Frontal cortex (tissue), 3 donors: ENCODE measurements at regions not wholly inside any gene's neighbourhood (a gene's known extent, or its start where the extent isn't known, plus 50 kb on each side); places are given as distances from the start of the nearest gene placed in this dataset.
"Not testable (repeated sequence)": the region's sequence is repeated elsewhere in the genome, so short reads cannot be mapped to it uniquely, and the experiment has no call there.

ENCODE experiments used
- DNase-seq, 2 donors: peaks; one replicate each; pipeline ENCODE4 v3.0.0; 2012; ENCODE audit warnings: low spot score in 2 of 2
- FAIRE-seq: peaks from 2 replicates; lab custom pipeline; 2012; peaks lifted over from hg19 to GRCh38; lab: Jason Lieb, UNC
- donor health status: control.
- donor health status: control.
- donor health status: control.

DNA sequence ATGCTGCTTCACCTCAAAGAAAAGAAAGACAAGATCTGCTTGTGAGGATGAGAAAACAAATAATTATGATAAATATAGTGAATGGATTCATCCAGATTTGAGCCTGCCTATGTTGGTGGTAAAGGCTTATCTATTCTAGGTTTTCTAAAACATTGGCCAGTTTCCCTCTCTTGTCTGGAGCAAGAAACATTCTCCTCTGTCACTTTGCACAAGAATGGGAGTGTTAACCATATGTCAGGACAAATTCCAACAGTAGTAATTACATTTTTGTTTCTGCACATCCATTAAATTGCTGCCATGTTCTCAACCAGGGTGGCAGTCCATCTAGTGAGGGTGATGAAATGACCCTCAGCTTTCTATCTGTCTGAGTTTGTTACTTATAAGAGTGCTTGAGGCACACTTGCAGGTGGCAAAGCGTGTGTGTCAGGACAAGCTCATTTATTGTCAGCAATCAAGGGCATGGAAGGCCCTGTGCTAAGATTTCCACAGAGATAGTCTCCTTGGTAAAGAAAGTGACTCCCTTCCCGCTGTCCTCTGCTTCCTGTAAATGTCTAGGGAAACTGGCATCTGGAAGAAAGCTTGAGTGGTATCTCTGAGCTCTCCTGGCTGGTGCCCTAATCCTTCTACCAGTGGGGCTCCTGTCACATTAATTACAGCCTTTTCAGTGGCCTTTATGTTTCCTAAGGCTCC lies 502.1 kb upstream of the FLRT2 start:
- FAIRE-seq (no peak), DNase-seq (no peak)

DNA sequence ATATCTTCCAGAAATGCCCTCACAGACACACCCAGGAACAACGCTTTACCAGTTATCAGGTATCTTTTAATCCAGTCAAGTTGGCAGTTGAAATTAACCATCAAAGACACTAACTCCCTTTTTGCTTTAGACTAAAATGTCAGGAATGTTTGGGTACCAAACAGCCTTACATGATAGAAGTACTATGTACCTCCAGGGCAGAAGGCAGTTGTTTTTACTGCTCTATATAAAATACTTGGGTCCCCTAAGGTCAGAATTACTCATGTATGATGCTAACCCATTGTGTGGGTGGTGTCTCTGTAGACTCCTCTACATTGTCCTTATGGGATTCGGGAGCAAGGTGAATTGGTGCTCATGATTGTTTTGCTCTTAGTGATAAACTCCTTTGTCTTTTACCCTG lies 492.5 kb upstream of the FLRT2 start:
- DNase-seq, result no peak
- FAIRE-seq, result no peak

DNA sequence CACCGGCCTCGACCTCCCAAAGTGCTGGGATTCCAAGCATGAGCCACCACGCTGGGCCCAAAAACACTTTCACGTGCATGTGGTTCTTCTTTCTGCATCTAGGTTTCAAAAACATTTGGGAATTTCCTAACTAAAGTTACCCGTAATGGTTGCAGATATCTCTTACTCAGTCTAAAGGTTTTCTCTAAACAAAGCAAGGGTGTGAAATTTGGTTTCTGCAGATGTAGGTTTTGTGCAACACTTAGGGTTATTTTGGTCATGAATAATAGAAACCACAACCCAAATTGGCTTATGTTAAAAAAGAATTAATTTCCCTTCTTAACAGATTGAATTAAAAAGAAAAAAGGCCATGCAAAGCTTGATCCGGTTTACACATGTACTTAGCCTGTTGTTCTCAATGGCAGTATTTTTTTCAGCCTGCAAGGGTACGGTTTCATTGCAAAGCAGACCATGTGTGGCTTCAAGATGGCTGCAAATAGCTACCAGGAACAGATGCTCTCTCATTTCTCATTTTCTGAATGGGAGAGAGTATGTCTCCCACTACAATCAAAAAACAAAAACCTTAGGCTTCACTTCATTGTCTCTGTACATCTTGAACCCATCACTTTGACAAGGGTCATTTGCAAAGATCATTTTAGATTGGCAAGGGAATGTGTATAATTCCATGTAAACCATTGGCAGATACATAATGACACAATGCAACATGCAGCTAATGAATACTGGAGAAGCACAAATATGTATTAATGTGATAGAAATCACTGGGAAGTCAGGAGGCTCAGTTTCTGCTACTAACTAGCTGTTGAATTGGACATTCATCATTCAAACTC lies 491.2 kb upstream of the FLRT2 start:
- no peak for DNase-seq
- FAIRE-seq, result no peak

DNA sequence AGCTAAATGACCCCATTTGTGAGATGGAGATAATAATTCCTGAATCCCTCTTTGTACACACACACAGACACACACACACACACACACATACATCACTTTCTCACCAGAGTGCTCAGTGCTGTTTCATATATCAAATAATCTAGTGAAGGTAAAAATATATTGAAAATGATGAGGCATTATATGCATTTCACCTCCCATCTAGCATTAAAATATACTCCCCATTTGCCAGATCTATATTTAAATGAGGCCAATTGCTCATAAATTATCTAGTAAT lies 490.7 kb upstream of the FLRT2 start:
- DNase-seq, result no peak
- no peak for FAIRE-seq

DNA sequence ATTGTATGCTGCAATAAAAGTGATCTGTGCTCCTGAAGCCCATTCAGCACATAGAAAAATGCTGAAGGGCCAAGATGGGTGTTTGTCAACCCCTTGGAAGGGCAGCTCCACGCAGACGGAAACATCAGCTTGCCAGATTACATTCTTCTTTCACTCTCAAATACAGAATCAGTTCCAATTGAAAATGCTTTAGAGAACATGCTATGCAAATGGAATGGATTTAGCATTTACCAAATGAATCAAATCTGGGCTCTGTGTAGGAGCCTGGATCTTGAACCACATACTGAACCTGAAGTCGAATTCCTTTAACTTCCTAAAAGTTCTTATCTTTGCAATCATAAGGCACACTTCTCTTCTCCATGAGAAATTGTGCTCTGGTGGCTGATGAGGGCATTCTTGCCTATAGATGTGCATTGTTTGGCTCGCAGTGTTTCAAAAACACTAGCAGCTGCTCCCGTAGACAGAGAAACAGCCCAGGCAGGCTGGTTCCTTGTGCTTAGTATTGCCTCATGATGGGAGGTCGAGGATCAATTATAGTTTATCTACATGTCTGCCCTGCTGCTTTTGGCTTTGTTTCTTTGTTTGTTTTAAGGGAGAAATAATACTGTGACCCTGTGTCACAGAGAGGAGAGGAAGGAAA lies 489.8 kb upstream of the FLRT2 start:
- DNase-seq (no peak), FAIRE-seq (no peak)

DNA sequence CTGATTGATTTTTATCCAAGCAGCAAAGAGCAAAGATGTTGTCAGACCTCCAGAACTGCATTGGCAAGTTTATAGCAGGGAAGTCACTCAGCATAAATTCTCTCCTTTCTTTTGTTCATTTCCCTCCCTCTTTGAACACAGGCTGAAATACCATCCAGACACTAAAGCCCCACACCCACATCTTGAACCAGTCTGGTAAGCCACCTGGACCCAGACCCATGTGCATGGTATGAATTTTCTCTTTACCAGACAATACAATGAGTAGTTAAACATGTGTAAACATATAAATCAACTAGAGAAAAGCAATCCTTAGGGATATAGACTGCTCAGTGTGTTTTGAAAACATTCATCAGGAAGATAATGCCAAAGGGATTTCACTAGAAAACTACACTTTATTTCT lies 488.3 kb upstream of the FLRT2 start:
- FAIRE-seq, result no peak

DNA sequence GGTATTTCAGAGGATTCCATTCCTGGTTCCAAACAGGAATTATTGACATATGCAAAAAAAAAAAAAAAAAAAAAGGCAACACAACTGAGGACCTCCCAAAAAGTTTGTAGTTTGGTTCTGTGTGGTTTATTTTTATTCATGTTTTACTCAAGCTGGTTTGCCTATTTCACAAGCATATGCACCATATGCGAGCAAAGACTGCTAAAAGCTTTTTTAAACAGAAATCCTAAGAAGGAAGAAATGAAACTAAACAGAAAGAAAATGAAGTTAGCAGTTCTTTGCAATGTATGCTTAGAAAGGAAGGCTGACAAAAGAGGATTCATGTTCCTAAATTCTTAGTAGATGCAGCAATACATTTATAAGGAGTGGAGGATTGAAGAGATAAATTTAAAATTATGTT lies 487.6 kb upstream of the FLRT2 start:
- FAIRE-seq, result no peak
- no peak for DNase-seq

More for the DNA sequence above, 488.3 kb upstream of the FLRT2 start:
- no peak for DNase-seq

DNA sequence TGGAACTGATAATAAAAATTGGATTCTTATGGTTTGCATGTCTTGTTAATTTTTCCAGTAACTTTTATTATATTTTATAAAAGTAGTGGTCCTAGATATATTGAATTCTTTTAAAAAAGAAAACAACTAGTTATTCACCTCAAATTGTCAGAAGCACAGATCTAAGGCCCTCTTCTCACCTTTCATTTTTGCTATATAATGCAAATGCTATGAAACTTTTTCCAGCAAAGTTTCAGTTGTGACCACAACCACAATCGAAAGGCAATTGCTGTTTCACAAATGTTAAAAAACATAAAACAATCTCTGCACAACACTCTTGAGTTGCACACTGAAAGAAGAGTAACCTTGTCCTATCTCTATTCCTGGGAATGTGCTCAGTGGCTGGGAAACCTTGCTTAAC lies 479.8 kb upstream of the FLRT2 start:
- FAIRE-seq, result no peak
- DNase-seq, result no peak

DNA sequence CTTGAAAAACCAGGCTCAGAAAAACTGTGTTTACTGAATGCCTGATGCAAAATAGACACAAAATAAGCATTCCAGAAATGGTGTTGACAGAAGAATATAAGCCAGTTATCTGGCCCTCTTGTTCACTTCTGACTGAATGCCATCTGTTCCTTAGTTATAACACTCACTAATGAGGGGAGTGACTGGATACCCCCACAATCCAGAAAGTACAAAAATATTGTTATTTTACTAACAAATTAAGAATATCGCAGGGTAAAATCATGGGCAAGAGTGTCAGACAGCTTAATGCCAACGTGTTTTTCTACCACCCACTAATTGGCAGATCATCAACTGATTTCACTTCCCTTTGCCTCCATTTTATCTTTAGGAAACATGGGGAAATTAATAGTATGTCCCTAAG lies 477.3 kb upstream of the FLRT2 start:
- FAIRE-seq (no peak), DNase-seq (no peak)

DNA sequence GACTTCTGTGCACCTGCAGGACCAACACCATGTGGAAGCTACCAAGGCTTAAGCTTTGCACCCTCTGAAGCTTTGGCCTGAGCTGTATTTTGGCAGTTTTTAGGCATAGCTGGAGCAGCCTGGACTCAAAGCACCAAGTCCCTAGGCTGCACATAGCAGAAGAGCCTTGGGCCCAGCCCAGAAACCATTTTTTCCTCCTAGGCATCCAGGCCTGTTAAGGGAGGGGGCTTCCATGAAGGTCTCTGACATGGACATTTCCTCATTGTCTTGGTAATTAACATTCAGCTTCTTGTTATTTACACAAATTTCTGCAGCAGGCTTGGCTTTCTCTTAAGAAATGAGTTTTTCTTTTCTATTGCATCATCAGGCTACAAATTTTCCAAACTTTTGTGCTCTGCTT lies 475.8 kb upstream of the FLRT2 start:
- FAIRE-seq, result no peak
- DNase-seq, result no peak

DNA sequence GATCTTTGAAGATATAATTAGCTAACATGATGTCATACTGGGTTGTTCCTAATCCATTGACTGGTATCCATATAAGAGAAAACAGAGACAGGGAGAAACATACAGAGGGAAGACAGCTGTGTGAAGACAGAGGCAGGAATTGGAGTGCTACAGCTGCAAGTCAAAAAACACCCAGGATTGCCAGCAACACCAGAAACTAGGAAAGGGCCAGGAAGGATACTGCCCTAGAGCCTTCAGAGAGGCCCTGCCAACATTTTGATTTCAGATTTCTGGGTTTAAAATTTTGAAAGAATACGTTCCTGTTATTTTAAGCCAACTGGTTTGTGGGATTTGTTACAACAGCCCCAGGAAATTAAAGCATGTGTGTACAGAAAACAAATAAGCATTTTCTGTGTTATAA lies 473.7 kb upstream of the FLRT2 start:
- no peak for FAIRE-seq
- DNase-seq, result no peak

DNA sequence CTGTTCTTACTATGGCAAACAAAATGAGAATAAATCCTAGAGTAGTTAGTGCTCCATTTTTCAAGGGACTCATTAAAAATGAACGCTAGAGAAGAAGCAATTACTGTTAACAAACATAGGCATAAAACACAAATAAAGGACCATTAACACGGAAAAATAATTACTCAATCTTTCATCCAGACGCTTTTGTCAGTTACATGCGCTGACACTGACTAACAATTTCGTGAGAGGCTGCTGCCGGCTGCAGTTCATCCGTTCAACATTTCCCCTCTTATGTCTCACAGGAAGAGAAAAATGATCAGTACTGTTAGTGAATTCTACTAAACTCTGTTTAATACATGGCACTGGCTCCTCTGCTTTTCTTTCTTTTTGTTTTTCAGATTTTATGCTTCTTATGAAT lies 472.7 kb upstream of the FLRT2 start:
- DNase-seq, result no peak
- FAIRE-seq, result no peak

DNA sequence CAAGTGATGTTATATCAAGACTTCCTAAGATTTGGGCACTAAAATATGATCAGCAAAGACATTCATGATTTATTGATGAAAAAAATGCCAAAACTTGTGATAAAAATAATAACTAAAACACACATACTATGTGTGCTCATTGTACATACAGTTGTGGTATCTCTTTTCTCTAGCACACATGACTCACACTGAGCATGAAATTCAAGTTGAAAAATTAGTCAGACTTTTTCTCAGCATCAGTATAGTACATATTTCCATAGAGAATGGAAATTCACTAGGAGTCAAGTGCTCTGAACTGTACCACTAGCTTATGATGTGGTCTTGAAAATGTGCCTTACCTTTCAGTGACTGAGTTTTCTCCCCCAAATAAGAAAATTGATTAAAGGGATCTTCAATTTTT lies 471.8 kb upstream of the FLRT2 start:
- FAIRE-seq (no peak), DNase-seq (no peak)

DNA sequence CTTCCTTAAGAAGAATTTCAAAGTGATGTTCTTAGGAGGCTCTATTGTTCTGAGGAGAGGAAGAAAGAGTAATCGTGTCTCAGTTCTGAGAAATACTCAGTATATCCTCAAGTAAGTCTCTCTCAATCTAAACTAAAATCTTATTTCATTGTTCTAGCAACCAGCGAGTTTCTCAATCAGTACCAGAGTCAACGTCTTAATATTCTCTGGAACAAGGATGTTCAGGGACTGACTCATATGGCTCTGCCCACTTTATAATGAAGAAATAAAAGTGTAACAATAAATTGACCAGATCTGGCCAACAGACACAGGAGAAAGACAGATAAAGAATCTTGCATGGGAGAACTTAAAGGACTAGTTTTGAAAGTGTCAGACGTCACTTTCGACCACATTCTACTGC lies 469.8 kb upstream of the FLRT2 start:
- no peak for FAIRE-seq

DNA sequence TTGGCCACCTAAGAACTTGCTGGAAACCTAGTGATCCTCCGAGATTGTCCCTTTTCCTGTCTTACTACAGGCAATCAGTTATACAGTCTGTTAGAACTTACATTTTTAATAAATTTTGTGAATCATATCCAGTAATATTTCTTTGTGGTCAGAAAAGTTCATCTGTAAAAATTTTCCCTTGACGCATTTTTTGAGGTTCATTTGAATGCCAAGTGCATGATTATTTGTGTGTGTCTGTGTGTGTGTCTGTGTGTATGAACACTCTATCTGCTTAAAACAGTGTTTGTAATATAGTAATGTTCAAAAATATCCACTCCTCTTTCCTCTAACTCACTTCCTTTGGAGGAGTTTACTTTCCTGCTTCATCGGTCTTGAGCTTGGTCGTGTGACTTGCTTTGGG lies 468.7 kb upstream of the FLRT2 start:
- FAIRE-seq, result no peak
- no peak for DNase-seq

More for the DNA sequence above, 469.8 kb upstream of the FLRT2 start:
- DNase-seq, result no peak

DNA sequence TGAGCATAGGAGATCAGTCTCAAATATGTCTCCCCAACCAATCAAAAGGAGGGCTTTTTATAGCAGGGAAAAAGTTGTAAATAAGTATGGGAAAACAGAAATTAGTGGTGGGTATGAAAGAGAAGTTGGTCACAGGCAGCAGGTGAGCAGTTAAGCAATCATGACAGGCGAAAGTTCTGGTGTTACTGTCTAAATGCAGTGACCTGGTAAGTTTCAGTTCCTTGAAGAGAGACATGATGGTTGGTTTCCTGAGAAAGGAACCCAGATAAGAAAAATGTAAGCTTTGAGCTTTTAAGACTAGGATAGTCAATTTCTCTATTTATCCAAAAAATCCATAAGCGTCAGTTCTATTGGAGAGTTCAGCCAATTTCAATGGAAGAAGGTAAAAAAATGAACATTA lies 466.2 kb upstream of the FLRT2 start:
- DNase-seq (no peak), FAIRE-seq (no peak)

DNA sequence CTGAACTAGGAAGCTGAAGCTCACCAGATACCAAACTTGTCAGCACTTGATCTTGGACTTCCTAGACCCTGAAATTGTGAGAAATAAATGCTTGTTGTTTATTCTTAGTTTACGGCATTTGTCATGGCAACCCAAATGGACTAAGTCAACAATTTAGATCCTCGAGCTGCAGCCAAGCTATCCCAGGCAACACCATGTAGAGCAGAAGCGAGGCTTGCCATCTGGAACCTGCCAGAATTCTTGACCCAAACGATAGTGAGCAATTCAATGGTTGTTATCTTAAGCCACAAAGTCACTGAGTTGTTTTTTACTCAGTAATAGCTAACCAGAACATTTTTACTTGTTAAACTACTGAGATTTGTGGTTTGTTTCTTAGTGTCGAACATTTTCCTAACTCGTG lies 458.5 kb upstream of the FLRT2 start:
- DNase-seq (no peak), FAIRE-seq (no peak)

DNA sequence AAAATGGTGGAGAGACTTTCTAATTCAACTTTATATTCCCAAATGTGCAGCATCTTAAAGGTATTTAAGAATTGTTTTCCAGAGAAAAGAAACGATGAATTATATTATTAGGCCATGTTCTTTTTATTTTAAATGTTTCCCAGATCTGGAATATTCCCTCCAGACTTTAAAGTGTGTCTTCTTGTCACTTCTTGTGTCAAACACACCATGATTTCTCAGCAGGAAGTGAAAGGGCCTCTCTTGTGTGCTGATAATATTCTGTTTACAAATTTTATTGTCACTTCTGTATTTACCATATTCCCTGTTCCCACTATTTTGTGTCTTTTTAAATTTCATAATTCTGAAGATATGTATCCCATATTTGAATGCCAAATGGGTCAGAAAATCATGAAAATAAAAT lies 455.0 kb upstream of the FLRT2 start:
- FAIRE-seq (no peak), DNase-seq (no peak)

DNA sequence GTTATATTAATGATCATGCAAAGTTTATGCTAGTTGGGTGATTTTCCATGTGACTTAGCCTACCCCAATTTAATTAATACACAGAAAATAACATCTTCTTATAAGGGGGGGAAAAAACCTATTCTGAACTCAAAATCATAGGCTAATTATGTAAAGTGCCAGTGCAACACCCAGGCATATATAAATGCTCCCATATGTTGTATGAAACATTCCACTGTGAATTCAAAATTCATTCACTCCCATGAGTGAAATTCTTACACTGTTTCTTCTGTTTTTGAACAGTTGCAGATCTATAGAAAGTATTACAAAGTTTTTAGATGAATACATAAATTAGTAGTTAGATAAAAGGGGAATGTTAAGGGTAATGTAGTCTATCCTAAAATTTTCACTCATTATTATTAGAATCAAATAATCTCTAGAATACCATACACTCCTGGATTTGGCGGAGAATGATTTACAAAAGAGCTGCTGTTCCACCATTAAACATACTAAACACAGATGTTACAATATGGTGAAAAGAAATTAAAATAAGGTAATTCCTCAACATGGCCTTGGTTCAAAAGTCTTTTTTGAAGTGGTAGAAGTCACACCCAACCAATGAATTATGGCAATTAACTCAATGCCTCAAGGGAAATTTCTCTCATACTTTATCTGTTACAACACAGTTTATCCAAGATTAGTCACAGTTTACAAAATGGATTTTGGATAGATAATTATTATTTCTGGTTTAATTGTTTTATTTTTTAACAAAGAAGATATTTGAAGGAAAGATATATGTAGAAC lies 454.1 kb upstream of the FLRT2 start:
- no peak for FAIRE-seq
- no peak for DNase-seq

DNA sequence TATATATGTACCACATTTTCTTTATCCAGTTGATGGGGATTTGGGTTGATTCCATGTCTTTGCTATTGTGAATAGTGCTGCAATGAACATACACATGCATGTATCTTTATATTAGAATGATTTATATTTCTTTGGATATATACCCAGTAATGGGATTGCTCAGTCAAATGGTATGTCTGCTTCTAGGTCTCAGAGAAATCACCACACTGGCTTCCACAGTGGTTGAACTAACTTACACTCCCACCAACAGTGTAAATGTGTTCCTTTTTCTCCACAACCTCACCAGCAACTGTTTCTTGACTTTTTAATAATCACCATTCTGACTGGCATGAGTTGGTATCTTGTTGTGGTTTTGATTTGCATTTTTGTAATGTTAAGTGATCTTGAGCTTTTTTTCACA lies 452.2 kb upstream of the FLRT2 start:
- not testable (repeated sequence) for FAIRE-seq

More for the DNA sequence above, 452.2 kb upstream of the FLRT2 start:
- not testable (repeated sequence) for DNase-seq
